ENCODE measurements at regions not wholly inside any gene's neighbourhood (a gene's known extent, or its start where the extent isn't known, plus 50 kb on each side); places are given as distances from the start of the nearest gene placed in this dataset.

GRCh38 chr4:52529983-52530382 is 129.1 kb downstream of the USP46 start:
- DNase-seq = no peak

GRCh38 chr4:52535793-52536192 is 123.3 kb downstream of the USP46 start:
- no peak for DNase-seq
